ENCODE measurements at regions not wholly inside any gene's neighbourhood (a gene's known extent, or its start where the extent isn't known, plus 50 kb on each side); places are given as distances from the start of the nearest gene placed in this dataset.
"Not testable (repeated sequence)": the region's sequence is repeated elsewhere in the genome, so short reads cannot be mapped to it uniquely, and the experiment has no call there.

- DNase-seq (ENCODE audit: low spot score), result peak; percentile 16
Observed at GRCh38 chr2:123359636-123360035, 665.5 kb upstream of the CNTNAP5 start.

- DNase-seq (ENCODE audit: low spot score), result no peak
Observed at GRCh38 chr2:123362671-123363440, 662.2 kb upstream of the CNTNAP5 start.

- DNase-seq (ENCODE audit: low spot score), result no peak
Observed at GRCh38 chr2:123363826-123364225, 661.3 kb upstream of the CNTNAP5 start.

GRCh38 chr2:123364243-123364896 lies 660.7 kb upstream of the CNTNAP5 start:
- DNase-seq (ENCODE audit: low spot score), result no peak

- DNase-seq (ENCODE audit: low spot score), result no peak
Observed at GRCh38 chr2:123366239-123366837, 658.7 kb upstream of the CNTNAP5 start.

- no peak for DNase-seq (ENCODE audit: low spot score)
Observed at GRCh38 chr2:123370186-123370585, 654.9 kb upstream of the CNTNAP5 start.

GRCh38 chr2:123371535-123371934 lies 653.6 kb upstream of the CNTNAP5 start:
- DNase-seq (ENCODE audit: low spot score), result no peak

- DNase-seq (ENCODE audit: low spot score), result no peak
Observed at GRCh38 chr2:123380370-123380935, 644.6 kb upstream of the CNTNAP5 start.

- no peak for DNase-seq (ENCODE audit: low spot score)
Observed at GRCh38 chr2:123415678-123416077, 609.4 kb upstream of the CNTNAP5 start.

GRCh38 chr2:123419976-123420375 lies 605.1 kb upstream of the CNTNAP5 start:
- no peak for DNase-seq (ENCODE audit: low spot score)

GRCh38 chr2:123434546-123435395 lies 590.3 kb upstream of the CNTNAP5 start:
- no peak for DNase-seq (ENCODE audit: low spot score)

- no peak for DNase-seq (ENCODE audit: low spot score)
Observed at GRCh38 chr2:123438251-123438650, 586.8 kb upstream of the CNTNAP5 start.

- DNase-seq (ENCODE audit: low spot score), result no peak
Observed at GRCh38 chr2:123438675-123439074, 586.4 kb upstream of the CNTNAP5 start.

GRCh38 chr2:123448801-123449200 lies 576.3 kb upstream of the CNTNAP5 start:
- no peak for DNase-seq (ENCODE audit: low spot score)

- no peak for DNase-seq (ENCODE audit: low spot score)
Observed at GRCh38 chr2:123451542-123451941, 573.5 kb upstream of the CNTNAP5 start.

- no peak for DNase-seq (ENCODE audit: low spot score)
Observed at GRCh38 chr2:123453046-123453700, 571.9 kb upstream of the CNTNAP5 start.

GRCh38 chr2:123453772-123454171 lies 571.3 kb upstream of the CNTNAP5 start:
- DNase-seq (ENCODE audit: low spot score), result no peak

GRCh38 chr2:123455234-123455633 lies 569.9 kb upstream of the CNTNAP5 start:
- not testable (repeated sequence) for DNase-seq (ENCODE audit: low spot score)

GRCh38 chr2:123456416-123456815 lies 568.7 kb upstream of the CNTNAP5 start:
- no peak for DNase-seq (ENCODE audit: low spot score)

GRCh38 chr2:123463886-123464285 lies 561.2 kb upstream of the CNTNAP5 start:
- DNase-seq (ENCODE audit: low spot score), result no peak

- DNase-seq (ENCODE audit: low spot score), result peak; percentile 52
Observed at GRCh38 chr2:123468071-123468470, 557.0 kb upstream of the CNTNAP5 start.
